ENCODE measurements at regions not wholly inside any gene's neighbourhood (a gene's known extent, or its start where the extent isn't known, plus 50 kb on each side); places are given as distances from the start of the nearest gene placed in this dataset.

DNA sequence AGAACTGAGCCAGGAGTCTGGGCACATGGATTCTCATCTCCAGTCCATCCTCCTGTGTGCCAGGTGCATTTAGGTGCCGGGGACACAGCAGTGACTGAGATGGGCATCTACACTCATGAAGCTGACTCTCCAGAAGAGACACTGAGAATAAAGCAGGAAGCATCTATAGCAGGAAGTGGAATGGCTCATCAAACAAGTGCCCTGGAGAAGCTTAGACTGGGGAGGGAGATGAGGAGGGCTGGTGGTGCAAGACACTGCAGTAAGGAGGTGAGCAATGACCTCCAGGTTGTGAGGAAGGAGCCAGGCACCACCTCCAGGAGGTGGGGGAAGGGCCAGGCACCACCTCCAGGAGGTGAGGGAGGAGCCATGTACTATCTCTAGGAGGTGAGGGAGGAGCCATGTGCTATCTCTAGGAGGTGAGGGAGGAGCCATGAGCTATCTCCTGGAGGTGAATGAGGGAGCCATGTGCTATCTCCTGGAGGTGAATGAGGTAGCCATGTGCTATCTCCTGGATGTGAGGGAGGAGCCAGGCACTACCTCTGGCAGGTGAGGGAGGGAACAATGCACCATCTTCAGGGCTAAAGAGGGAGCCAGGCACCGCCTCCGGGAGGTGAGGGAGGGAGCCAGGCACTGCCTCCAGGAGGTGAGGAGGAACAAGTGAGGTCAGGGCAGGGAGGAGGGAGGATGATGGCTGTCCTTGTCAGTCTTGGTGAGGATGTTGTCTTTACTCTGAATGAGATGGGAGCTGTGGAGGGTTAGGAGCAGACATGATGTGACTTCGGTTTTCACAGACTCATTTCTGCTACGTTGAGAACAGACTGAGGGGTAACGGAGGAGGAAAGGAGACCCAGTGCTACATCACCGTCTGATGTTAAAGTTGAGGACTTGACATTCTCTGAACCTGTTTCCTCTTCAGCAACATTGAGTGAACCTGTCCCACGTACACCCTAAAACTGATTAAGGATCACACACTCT, 961.9 kb upstream of the TMEM132C start:
- Histone ChIP-seq H3K9me3 (replicated peaks in 1 of 3) (no peaks in the 10 kb centered on the region), H3K4me1 (replicated peaks in 1 of 2) (no peaks in the 10 kb centered on the region), H3K27me3 (no peaks in the 10 kb centered on the region), H3K27ac (no peak overlapping the region), H3K4me3 (no peak overlapping the region), H3K36me3 (replicated peaks in 1 of 2) (no peaks in the 10 kb centered on the region)
- 85 to 90% (median 86%) methylated on average over 8 of the region's 8 CpGs for WGBS, 4 donors
- no peak for DNase-seq
- TF ChIP-seq POLR2A (IDR thresholded peaks at IDR 0.05) (no peak), CTCF (IDR thresholded peaks at IDR 0.05) (no peak)
- intact Hi-C loops (cut with DNase I) = no loop called here

DNA sequence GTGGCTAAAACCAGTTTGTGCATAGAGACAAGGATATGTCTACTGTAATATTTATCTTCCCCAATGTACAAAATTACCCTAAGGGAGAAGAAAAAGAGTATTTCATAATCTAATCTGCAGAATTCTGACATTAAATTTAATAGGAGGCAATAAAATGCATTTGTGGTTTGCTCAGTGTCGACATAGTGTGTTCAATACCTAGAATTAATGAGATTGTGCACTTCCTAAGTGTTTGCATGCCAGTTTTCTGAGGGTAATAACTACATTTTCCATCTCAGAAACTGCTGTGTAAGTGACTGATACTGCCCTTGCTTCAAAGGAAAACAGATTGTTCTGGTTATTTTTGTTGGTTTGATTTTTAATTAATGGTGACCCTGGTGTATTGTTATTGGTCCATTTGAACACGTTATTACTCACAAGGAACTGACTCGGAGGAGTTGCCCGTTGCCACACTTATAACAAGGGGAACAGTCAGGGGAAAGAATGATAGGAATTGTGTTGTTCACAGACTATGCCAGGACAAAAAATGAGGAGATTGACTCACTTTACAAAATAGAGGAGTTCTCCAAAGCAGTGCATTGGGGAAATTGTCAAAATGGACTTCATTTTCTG, 960.3 kb upstream of the TMEM132C start:
- Histone ChIP-seq H3K9me3 (replicated peaks in 1 of 3) (no peaks in the 10 kb centered on the region), H3K36me3 (replicated peaks in 1 of 2) (no peaks in the 10 kb centered on the region), H3K27ac (no peak overlapping the region), H3K4me3 (no peak overlapping the region), H3K4me1 (replicated peaks in 1 of 2) (no peaks in the 10 kb centered on the region), H3K27me3 (no peaks in the 10 kb centered on the region)
- TF ChIP-seq POLR2A (IDR thresholded peaks at IDR 0.05) (no peak), CTCF (IDR thresholded peaks at IDR 0.05) (no peak)
- intact Hi-C loops (cut with DNase I) = no loop called here
- DNase-seq = no peak
- WGBS, 4 donors = 44 to 56% (median 48%) methylated on average over 4 of the region's 4 CpGs

GRCh38 chr12:127307528-127307927, 959.4 kb upstream of the TMEM132C start:
- H3K27me3 ChIP-seq = no peaks in the 10 kb centered on the region
- H3K4me3 ChIP-seq = no peak overlapping the region
- no peak overlapping the region for H3K27ac ChIP-seq
- 79 to 89% (median 81%) methylated on average over 6 of the region's 6 CpGs for WGBS, 4 donors
- H3K9me3 ChIP-seq (replicated peaks in 1 of 3) = no peaks in the 10 kb centered on the region
- TF ChIP-seq POLR2A (IDR thresholded peaks at IDR 0.05) (no peak), CTCF (IDR thresholded peaks at IDR 0.05) (no peak)
- no peaks in the 10 kb centered on the region for H3K4me1 ChIP-seq (replicated peaks in 1 of 2)
- intact Hi-C loops (cut with DNase I) = no loop called here
- DNase-seq = no peak
- H3K36me3 ChIP-seq (replicated peaks in 1 of 2) = no peaks in the 10 kb centered on the region

- no peak for TF ChIP-seq POLR2A (IDR thresholded peaks at IDR 0.05)
- intact Hi-C loops (cut with DNase I) = no loop called here
- Histone ChIP-seq H3K27me3 (no peaks in the 10 kb centered on the region), H3K27ac (no peak overlapping the region), H3K9me3 (replicated peaks in 1 of 3) (no peaks in the 10 kb centered on the region), H3K36me3 (replicated peaks in 1 of 2) (no peaks in the 10 kb centered on the region), H3K4me3 (no peak overlapping the region), H3K4me1 (replicated peaks in 1 of 2) (no peaks in the 10 kb centered on the region)
- DNase-seq = no peak
- WGBS, 4 donors = 79 to 100% (median 86%) methylated on average over 1 of the region's 1 CpG
Observed at GRCh38 chr12:127308148-127308547, 958.8 kb upstream of the TMEM132C start.

All from adrenal gland (tissue), 9 donors.